Stimulated activated naive CD4-positive, alpha-beta T cell treated with Interleukin-2 at 50 U/mL for 16 hours (primary cell): ENCODE measurements at regions not wholly inside any gene's neighbourhood (a gene's known extent, or its start where the extent isn't known, plus 50 kb on each side); places are given as distances from the start of the nearest gene placed in this dataset.
"Not testable (repeated sequence)": the region's sequence is repeated elsewhere in the genome, so short reads cannot be mapped to it uniquely, and the experiment has no call there.

Experiments used
- DNase-seq: peaks from one replicate; lab custom pipeline; 2025; lab: John Stamatoyannopoulos, UW

GRCh38 chr6:27669624-27670301, 196.9 kb upstream of the ZNF184 start:
- DNase-seq, result no peak

DNA sequence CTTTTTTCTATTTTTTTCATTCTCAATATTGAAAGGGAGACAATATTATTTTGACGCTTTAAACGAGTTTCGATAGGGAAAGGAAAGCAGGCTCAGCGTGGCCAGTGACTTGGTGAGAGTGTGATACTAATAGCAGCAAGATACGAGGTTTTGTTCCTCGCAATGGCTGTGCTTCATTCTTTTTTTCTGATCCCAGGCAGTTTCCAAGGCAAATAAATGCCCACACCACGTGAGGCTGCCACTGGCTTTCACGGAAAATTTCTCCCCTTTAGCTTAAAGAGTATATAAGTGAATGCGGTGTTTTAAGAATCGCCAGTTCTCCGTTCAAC, 196.4 kb upstream of the ZNF184 start:
- DNase-seq, result no peak

- peak; percentile 23 for DNase-seq
Observed at GRCh38 chr6:27668442-27669294, 195.8 kb upstream of the ZNF184 start.

DNA sequence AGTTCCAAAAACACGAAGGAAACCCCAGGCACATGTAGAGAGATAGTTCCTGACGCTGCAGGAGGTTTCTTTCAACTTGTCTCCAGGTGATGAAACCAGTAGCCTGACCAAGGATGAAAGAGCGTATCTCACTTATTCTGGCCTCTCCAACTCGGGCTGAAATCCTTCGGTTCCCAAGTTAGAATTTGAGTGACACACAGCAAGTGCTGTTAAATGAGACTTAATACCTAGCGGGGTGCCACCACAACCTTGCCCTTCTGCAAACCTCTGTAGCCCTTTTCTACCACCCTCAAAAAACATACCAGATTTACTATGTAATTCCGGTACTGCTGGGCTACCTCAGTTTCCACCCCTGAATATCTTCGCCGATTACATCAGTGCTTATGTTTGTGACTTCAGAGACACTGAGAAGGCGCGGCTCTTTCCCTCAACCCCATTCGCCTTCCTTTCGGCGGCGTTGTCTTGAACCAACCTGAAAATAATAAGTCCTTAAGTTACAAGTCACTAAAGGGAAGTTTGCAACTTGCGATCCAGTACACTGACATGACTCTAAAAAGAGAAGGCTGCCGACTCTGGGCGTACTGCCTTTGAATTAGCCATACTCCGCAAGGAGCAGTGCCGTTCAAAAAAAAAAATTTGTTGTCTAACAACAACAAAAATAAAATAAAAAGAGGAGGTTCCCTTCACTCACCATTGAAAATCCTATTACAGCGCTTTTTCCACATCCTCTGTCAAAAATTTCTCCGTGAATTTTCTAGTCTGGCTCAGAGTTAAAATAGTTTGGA, 194.9 kb upstream of the ZNF184 start:
- DNase-seq, result no peak

- no peak for DNase-seq
Observed at GRCh38 chr6:27667016-27667656, 194.2 kb upstream of the ZNF184 start.

GRCh38 chr6:27662769-27663168, 189.9 kb upstream of the ZNF184 start:
- DNase-seq, result no peak

DNA sequence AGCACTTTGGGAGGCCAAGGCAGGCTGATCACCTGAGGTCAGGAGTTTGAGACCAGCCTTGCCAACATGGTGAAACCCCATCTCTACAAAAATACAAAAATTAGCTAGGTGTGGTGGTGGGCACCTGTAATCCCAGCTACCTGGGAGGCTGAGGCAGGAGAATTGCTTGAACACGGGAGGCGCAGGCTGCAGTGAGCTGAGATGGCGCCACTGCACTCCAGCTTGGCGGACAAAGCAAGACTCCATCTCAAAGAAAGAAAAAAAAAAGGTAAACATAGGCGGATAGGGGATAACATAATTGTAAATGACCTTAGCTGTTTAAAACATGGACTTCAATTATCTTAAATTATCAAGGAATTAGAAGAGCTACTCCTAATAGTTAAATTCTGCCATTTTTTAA, 189.3 kb upstream of the ZNF184 start:
- DNase-seq, result not testable (repeated sequence)

- not testable (repeated sequence) for DNase-seq
Observed at GRCh38 chr6:27653143-27653825, 180.4 kb upstream of the ZNF184 start.

DNA sequence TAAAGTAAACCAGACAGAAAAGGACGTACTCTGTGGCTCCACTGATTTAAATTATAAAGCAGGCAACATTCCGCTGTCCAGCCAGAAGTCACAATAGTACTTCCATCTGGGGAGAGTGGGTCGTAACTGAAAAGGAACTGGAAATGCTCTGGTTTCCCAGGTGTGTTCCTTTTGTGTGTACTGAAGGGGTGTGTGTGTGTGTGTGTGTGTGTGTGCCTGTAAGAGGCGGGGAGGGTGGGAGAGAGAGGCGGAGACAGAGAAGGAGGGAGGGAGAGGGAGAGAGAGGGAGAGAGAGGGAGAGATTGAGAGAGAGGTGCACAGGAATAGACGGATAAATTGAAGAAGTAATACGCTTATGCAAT, 178.4 kb upstream of the ZNF184 start:
- DNase-seq, result no peak

GRCh38 chr6:27650620-27651370, 177.9 kb upstream of the ZNF184 start:
- DNase-seq, result peak; percentile 4

DNA sequence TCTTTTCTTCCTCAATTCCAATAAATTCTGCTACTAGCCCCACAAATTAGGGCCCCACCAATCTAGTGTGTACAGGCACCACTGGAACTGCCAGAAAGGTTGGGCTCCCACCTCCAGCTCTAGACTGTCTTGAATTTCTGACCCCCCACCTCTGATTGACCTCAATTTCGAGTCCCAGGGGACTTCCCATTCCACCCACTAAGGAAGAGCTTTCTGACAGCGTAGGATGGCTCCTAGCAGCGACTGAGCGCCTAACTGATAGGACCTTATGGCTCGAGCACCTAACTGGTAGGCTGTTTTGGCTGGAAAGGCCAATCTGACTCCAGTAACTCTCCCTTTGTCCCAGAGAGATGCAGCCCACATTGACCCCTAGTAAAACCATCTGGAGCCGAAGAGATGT, 171.6 kb upstream of the ZNF184 start:
- no peak for DNase-seq

DNA sequence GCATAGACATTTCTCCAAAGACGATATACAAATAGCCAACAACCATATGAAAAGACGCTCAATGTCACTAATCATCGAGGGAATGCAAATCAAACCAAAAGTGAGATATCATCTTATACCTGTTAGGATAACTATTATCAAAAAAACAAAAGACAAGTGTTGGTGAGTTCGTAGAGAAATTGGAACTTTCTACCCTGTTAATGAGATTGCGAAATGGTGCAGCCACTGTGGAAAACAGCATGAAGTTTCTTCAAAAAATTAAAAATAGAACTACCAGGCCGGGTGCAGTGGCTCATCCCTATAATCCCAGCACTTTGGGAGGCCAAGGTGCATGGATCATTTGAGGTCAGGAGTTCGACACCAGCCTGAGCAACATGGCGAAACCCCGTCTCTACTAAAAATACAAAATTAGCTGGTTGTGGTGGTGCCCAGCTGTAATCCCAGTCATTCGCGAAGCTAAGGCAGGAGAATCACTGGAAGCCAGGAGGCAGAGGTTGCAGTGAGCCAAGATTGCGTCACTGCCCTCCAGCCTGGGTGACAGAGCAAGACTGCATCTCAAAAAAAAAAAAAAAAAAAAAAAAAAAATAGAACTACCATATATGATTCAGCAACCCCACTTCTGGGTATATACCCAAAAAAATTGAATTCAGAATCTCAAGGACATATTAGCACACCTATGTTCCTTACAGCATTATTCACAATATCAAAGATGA, 170.0 kb upstream of the ZNF184 start:
- DNase-seq, result no peak

- not testable (repeated sequence) for DNase-seq
Observed at GRCh38 chr6:27635886-27636285, 163.0 kb upstream of the ZNF184 start.

DNA sequence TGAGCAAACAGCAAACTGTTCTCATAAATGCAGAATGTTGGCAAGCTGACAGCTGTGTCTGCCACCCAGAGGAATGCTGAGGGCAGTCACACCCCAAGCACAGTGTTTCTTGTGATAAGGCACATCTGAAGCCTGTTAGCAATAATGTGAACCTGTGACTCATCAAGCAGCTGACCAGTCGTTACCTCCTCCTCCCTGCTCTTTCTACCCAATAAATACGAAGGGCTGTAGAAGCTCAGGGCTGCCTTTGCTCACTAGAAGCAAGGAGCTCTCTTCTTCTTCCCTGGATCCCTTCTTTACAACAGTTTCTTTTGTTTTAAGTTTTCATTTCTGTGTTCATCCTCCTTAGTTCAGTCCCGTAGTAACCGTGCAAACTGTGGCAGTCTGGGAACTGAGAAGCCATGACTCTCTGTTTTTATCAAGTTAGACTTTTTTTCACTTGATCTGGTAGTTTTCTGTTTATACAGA, 160.3 kb upstream of the ZNF184 start:
- DNase-seq, result not testable (repeated sequence)

DNA sequence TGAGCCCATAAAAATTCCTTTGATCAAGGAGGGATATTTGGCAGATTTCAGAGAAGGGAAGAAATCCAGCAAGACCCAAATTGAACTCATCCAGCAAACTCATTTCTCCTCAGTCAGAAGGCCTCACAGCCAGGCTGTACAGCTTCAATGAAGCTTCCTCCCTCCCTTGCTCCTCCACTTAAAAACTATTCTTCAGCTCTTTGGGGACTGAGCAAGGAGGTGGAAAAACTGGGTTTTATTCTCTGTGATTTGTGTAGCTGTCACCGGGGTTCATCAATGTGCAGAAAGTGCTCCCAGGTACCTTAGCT, 158.7 kb upstream of the ZNF184 start:
- DNase-seq, result no peak

- peak; percentile 0 for DNase-seq
Observed at GRCh38 chr6:27630727-27631608, 158.1 kb upstream of the ZNF184 start.

GRCh38 chr6:27624694-27625262, 151.9 kb upstream of the ZNF184 start:
- no peak for DNase-seq

GRCh38 chr6:27623103-27623502, 150.2 kb upstream of the ZNF184 start:
- DNase-seq, result no peak

DNA sequence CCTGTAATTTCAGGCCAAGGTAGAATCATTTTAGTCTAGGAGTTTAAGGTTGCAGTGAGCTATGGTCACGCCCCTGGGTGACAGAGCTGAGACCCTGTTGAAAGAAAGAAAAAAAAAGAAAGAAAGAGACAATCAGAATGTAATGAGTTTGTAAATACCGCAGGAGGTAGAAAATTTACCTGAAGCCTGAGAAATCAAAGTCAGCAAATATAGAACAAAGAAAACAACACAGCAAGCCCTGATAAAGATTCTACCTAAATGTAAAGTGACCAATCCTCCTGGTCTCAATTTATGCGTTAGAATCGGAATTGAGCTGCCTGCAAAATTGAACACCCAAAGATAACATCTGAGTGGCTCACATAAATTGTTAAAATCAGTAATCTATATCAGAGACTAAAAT, 146.5 kb upstream of the ZNF184 start:
- no peak for DNase-seq
